DND-41 (cell line): ENCODE measurements at regions not wholly inside any gene's neighbourhood (a gene's known extent, or its start where the extent isn't known, plus 50 kb on each side); places are given as distances from the start of the nearest gene placed in this dataset.

Experiments
- ATAC-seq: fragments of 200-7000 bp; cut with Tn5 transposase; 3 replicates; pipeline ENCODE4 v1.9.1; 2021; ENCODE audit warnings: low read depth; ENCODE audit not compliant: insufficient read depth
- DNase-seq: peaks from one replicate; pipeline ENCODE4 v3.0.0-alpha.2; 2020
- H2AFZ ChIP-seq: 2 replicates; pipeline ENCODE4 v1.6.0; 2012; ENCODE audit warnings: low read depth, low read length
- H3K27ac ChIP-seq: 2 replicates; pipeline ENCODE4 v1.5.1; 2012; ENCODE audit warnings: low read length, inconsistent platforms
- H3K27me3 ChIP-seq: fragments of 200-600 bp; sonication (generic); 2 replicates; pipeline ENCODE4 v1.6.0; 2012; ENCODE audit warnings: low read length, mild to moderate bottlenecking, inconsistent platforms; ENCODE audit not compliant: insufficient read depth, poor library complexity
- H3K36me3 ChIP-seq: 2 replicates; pipeline ENCODE4 v1.5.1; 2012; ENCODE audit warnings: low read length, inconsistent platforms; ENCODE audit not compliant: insufficient read depth
- H3K4me1 ChIP-seq: 2 replicates; pipeline ENCODE4 v1.5.1; 2012; ENCODE audit warnings: mild to moderate bottlenecking, low read length; ENCODE audit not compliant: insufficient read depth
- H3K4me2 ChIP-seq: 2 replicates; pipeline ENCODE4 v1.6.0; 2012; ENCODE audit warnings: mild to moderate bottlenecking, moderate library complexity, low read length, inconsistent platforms; ENCODE audit not compliant: insufficient read depth
- H3K4me3 ChIP-seq, 2 experiments: fragments of 200-600 bp in 1 of 2; shearing (Covaris generic) in 1 of 2; 2 replicates each; pipeline ENCODE4 v1.5.1; 2012 to 2016; ENCODE audit warnings: inconsistent platforms in 2 of 2, low read length in 2 of 2, mild to moderate bottlenecking in 2 of 2, low read depth in 1 of 2, moderate library complexity in 1 of 2
- H3K79me2 ChIP-seq: 2 replicates; pipeline ENCODE4 v1.6.0; 2012; ENCODE audit warnings: low read length, inconsistent platforms; ENCODE audit not compliant: insufficient read depth
- H3K9ac ChIP-seq: 2 replicates; pipeline ENCODE4 v1.6.0; 2012; ENCODE audit warnings: low read depth, mild to moderate bottlenecking, inconsistent platforms, low read length, moderate library complexity
- H3K9me3 ChIP-seq: 2 replicates; pipeline ENCODE4 v1.5.1; 2012; ENCODE audit warnings: low read length, moderate library complexity, mild to moderate bottlenecking, inconsistent platforms; ENCODE audit not compliant: insufficient read depth, severe bottlenecking
- H4K20me1 ChIP-seq: 2 replicates; pipeline ENCODE4 v1.6.0; 2012; ENCODE audit warnings: low read length; ENCODE audit not compliant: insufficient read depth
- EZH2 ChIP-seq: IDR thresholded peaks from 3 replicates; pipeline ENCODE4 v1.6.1; 2012; ENCODE audit warnings: borderline replicate concordance, low read depth, mild to moderate bottlenecking, moderate library complexity, low read length, inconsistent platforms; ENCODE audit not compliant: severe bottlenecking
- TF ChIP-seq, protein P1 (sequence below): IDR thresholded peaks from 2 replicates; pipeline ENCODE4 v1.5.1; 2012; ENCODE audit warnings: borderline replicate concordance, low read length, moderate library complexity, mild to moderate bottlenecking; ENCODE audit not compliant: poor library complexity, severe bottlenecking; ENCODE audit errors: extremely low read depth

DNA sequence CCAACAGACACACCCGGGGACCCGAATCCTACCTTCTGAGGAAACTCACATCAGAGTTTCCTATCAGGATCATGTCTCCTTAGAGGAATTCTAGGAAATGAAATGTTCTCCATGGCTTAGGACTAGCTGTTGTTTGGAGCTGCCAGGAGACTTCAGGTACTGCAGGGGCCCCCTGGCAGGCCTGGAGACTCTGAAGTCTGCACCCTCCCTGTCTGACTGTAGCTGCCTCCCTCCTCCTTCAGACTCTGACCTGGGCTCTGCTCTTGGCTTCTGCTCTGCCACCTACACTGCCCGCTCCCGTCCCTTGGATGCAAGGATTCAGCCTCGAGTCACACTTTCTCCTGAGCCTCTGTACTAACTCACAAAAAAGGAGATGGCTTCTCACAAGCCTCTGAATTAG lies 232.8 kb downstream of the INHBA start:
- Histone ChIP-seq H3K79me2 (no peaks in the 10 kb centered on the region), H3K4me3 (no peak overlapping the region), H3K27ac (no peak overlapping the region), H4K20me1 (no peaks in the 10 kb centered on the region), H3K4me2 (no peak overlapping the region), H3K36me3 (no peaks in the 10 kb centered on the region), H3K9ac (no peak overlapping the region), H3K9me3 (no peaks in the 10 kb centered on the region), H2AFZ (no peak overlapping the region), H3K4me1 (no peaks in the 10 kb centered on the region), H3K27me3 (no peaks in the 10 kb centered on the region)
- no peak for TF ChIP-seq EZH2
- TF ChIP-seq, protein P1, sequence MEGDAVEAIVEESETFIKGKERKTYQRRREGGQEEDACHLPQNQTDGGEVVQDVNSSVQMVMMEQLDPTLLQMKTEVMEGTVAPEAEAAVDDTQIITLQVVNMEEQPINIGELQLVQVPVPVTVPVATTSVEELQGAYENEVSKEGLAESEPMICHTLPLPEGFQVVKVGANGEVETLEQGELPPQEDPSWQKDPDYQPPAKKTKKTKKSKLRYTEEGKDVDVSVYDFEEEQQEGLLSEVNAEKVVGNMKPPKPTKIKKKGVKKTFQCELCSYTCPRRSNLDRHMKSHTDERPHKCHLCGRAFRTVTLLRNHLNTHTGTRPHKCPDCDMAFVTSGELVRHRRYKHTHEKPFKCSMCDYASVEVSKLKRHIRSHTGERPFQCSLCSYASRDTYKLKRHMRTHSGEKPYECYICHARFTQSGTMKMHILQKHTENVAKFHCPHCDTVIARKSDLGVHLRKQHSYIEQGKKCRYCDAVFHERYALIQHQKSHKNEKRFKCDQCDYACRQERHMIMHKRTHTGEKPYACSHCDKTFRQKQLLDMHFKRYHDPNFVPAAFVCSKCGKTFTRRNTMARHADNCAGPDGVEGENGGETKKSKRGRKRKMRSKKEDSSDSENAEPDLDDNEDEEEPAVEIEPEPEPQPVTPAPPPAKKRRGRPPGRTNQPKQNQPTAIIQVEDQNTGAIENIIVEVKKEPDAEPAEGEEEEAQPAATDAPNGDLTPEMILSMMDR: no peak
- DNase-seq (no peak), ATAC-seq (no peak)

DNA sequence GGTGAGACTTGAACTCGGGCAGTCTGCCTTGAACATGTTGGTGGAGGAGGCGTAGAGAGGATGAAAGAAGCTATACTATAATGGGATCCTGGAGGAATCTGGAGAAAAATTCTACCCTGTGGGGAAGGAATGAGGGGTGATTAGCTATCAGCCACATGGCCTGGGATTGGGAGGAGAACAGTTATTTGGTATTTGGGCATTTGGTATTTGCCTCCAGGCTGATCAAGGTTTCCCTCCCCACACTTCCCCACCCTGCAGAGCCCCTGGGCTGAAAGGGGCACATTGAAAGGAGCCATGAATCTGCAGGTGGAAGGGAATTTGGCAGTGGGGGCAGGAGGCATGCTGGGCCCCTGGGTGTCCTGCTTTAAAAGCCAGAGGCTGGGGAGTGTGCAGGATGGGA lies 235.3 kb downstream of the INHBA start:
- Histone ChIP-seq H3K79me2 (no peaks in the 10 kb centered on the region), H3K27ac (no peak overlapping the region), H2AFZ (no peak overlapping the region), H3K4me3 (no peak overlapping the region), H3K27me3 (no peaks in the 10 kb centered on the region), H3K4me2 (no peak overlapping the region), H3K36me3 (no peaks in the 10 kb centered on the region), H3K9ac (no peak overlapping the region), H3K9me3 (no peaks in the 10 kb centered on the region), H4K20me1 (no peaks in the 10 kb centered on the region), H3K4me1 (no peaks in the 10 kb centered on the region)
- no peak for TF ChIP-seq EZH2
- DNase-seq (no peak), ATAC-seq (no peak)

DNA sequence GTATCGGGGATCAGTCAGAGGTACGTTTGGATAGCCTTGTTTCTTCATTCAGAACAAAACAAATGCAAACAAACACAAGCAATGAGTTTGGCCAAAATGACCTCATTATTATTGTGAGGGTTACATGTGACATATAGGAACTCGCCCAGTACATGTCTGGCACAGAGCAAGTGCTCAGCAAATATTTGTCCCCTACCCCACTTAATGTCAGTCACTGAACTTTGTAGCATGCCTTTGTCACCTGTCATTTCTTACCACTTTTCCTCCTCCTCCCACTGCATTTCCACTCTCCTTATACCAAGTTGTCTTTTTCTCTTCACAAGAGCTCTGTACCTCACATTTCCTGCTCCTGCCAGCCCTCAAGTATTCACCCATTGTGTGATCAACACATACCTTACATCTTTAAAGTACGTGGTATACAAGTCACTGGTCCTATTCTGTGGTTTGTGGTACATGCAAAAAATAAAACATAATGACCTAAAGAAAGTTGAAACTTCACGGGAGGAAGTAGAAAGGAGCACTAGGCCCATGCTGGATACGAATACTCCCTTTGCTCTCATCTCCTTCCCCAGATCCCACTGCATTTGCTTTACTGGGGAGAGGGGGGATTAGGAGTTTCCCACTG lies 236.0 kb downstream of the INHBA start:
- Histone ChIP-seq H3K4me1 (no peaks in the 10 kb centered on the region), H2AFZ (no peak overlapping the region), H3K4me2 (no peak overlapping the region), H3K79me2 (no peaks in the 10 kb centered on the region), H3K36me3 (no peaks in the 10 kb centered on the region), H4K20me1 (no peaks in the 10 kb centered on the region), H3K27me3 (no peaks in the 10 kb centered on the region), H3K27ac (no peak overlapping the region), H3K9ac (no peak overlapping the region), H3K9me3 (no peaks in the 10 kb centered on the region), H3K4me3 (no peak overlapping the region)
- TF ChIP-seq, protein P1: no peak
- TF ChIP-seq EZH2: no peak
- ATAC-seq: no peak
- no peak for DNase-seq

DNA sequence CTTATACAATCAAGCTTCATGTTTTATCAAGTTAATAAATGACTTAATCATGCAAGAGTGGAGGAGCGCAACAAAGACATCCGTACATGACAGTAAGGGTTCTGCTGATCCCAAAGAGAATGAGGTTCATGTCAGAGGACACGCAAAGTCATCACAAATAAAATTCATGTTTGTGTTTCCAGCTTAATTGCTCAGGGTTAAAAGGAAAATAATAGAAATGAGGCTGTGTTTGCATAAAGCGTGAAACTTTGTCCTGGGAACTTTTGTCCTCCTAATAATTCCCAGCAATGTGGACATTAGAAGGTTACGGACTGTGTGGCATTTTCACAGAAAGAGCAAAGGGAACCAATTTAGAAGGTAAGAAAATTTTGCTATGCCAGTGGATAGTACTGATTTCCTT lies 237.3 kb downstream of the INHBA start:
- Histone ChIP-seq H3K79me2 (no peaks in the 10 kb centered on the region), H3K27me3 (no peaks in the 10 kb centered on the region), H3K27ac (no peak overlapping the region), H3K4me2 (no peak overlapping the region), H3K9ac (no peak overlapping the region), H3K9me3 (no peaks in the 10 kb centered on the region), H3K4me1 (no peaks in the 10 kb centered on the region), H4K20me1 (no peaks in the 10 kb centered on the region), H3K36me3 (no peaks in the 10 kb centered on the region), H2AFZ (no peak overlapping the region), H3K4me3 (no peak overlapping the region)
- no peak for DNase-seq
- TF ChIP-seq EZH2: no peak
- TF ChIP-seq, protein P1: no peak
- no peak for ATAC-seq
